DOHH2 (cell line): ENCODE measurements at regions not wholly inside any gene's neighbourhood (a gene's known extent, or its start where the extent isn't known, plus 50 kb on each side); places are given as distances from the start of the nearest gene placed in this dataset.

ENCODE experiments used
- H3F3A ChIP-seq: fragments of 200-600 bp; sonication (generic), shearing (Covaris generic); 2 replicates; pipeline ENCODE4 v1.6.0; 2016; ENCODE audit warnings: antibody characterized with exemption, mild to moderate bottlenecking; ENCODE audit not compliant: control insufficient read depth, insufficient read depth
- H3K27ac ChIP-seq: fragments of 200-600 bp; sonication (generic); 2 replicates; pipeline ENCODE4 v1.5.1; 2014; ENCODE audit warnings: low read depth, mild to moderate bottlenecking, low read length, moderate library complexity
- H3K27me3 ChIP-seq: fragments of 200-600 bp; sonication (generic); 2 replicates; pipeline ENCODE4 v1.6.1; 2014; ENCODE audit warnings: mild to moderate bottlenecking, low read length, mixed read lengths; ENCODE audit not compliant: control insufficient read depth
- H3K36me3 ChIP-seq: fragments of 200-600 bp; sonication (generic); 2 replicates; pipeline ENCODE4 v1.6.1; 2014; ENCODE audit warnings: mild to moderate bottlenecking, low read length, moderate library complexity, mixed read lengths; ENCODE audit not compliant: control insufficient read depth
- H3K4me1 ChIP-seq: fragments of 200-600 bp; sonication (generic); 2 replicates; pipeline ENCODE4 v1.6.1; 2014; ENCODE audit warnings: mild to moderate bottlenecking, low read length, mixed read lengths; ENCODE audit not compliant: control insufficient read depth
- H3K4me2 ChIP-seq: fragments of 200-600 bp; sonication (generic); 2 replicates; pipeline ENCODE4 v1.6.0; 2014; ENCODE audit warnings: mild to moderate bottlenecking, low read length, moderate library complexity
- H3K4me3 ChIP-seq: fragments of 200-600 bp; sonication (generic); 2 replicates; pipeline ENCODE4 v1.5.1; 2014; ENCODE audit warnings: mild to moderate bottlenecking, low read length, mixed read lengths
- H3K79me2 ChIP-seq: fragments of 200-600 bp; sonication (generic); 2 replicates; pipeline ENCODE4 v1.6.1; 2014; ENCODE audit warnings: mild to moderate bottlenecking, low read length, mixed read lengths; ENCODE audit not compliant: control insufficient read depth
- H3K9me2 ChIP-seq: fragments of 200-600 bp; sonication (generic); replicated peaks from 2 replicates; pipeline ENCODE4 v1.6.1; 2014; ENCODE audit warnings: mild to moderate bottlenecking, low read length, mixed read lengths; ENCODE audit not compliant: control insufficient read depth
- H3K9me3 ChIP-seq: fragments of 200-600 bp; sonication (generic); 2 replicates; pipeline ENCODE4 v1.6.1; 2014; ENCODE audit warnings: antibody characterized with exemption, low read length, mixed read lengths; ENCODE audit not compliant: control insufficient read depth, insufficient read depth
- H4K20me1 ChIP-seq: fragments of 200-600 bp; sonication (generic); 2 replicates; pipeline ENCODE4 v1.6.0; 2014; ENCODE audit warnings: low read depth, mild to moderate bottlenecking, antibody characterized with exemption, low read length, moderate library complexity; ENCODE audit not compliant: control insufficient read depth, insufficient read depth
- EZH2phosphoT487 ChIP-seq: fragments of 200-600 bp; sonication (generic); IDR thresholded peaks from 2 replicates; pipeline ENCODE4 v1.6.1; 2017; ENCODE audit warnings: borderline replicate concordance, mild to moderate bottlenecking, antibody characterized with exemption, low read length, moderate library complexity, mixed read lengths
- TF ChIP-seq, protein P1 (sequence below): fragments of 200-600 bp; sonication (generic); IDR thresholded peaks from one replicate; pipeline ENCODE4 v1.5.1; 2014; ENCODE audit warnings: antibody characterized with exemption, mild to moderate bottlenecking, low read depth, low read length; ENCODE audit not compliant: poor library complexity, severe bottlenecking

DNA sequence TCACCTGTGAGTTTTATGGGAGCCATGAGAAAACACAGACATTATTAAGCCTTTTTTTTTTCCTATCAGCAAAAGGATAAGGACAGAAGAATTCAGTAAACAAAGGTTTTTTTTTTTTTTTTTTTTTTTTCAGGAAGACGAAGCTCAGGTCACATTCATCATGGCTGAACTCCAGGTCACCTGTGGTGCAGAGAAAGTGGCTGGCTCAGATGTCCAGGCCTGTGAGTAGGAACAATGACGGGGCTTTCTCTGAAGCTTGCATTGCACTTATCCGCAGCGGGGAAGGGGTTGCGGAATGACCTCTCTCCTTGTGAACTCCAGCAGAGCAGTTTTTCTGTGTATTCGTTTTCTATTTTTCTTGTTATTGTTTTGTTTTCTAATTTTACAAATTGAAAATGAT is 759.6 kb upstream of the TMEM132C start:
- TF ChIP-seq, protein P1, sequence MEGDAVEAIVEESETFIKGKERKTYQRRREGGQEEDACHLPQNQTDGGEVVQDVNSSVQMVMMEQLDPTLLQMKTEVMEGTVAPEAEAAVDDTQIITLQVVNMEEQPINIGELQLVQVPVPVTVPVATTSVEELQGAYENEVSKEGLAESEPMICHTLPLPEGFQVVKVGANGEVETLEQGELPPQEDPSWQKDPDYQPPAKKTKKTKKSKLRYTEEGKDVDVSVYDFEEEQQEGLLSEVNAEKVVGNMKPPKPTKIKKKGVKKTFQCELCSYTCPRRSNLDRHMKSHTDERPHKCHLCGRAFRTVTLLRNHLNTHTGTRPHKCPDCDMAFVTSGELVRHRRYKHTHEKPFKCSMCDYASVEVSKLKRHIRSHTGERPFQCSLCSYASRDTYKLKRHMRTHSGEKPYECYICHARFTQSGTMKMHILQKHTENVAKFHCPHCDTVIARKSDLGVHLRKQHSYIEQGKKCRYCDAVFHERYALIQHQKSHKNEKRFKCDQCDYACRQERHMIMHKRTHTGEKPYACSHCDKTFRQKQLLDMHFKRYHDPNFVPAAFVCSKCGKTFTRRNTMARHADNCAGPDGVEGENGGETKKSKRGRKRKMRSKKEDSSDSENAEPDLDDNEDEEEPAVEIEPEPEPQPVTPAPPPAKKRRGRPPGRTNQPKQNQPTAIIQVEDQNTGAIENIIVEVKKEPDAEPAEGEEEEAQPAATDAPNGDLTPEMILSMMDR: no peak
- TF ChIP-seq EZH2phosphoT487: no peak
- no peaks in the 10 kb centered on the region for H3K79me2 ChIP-seq
- no peak overlapping the region for H3K4me2 ChIP-seq
- no peak overlapping the region for H3K4me3 ChIP-seq
- no peaks in the 10 kb centered on the region for H3K4me1 ChIP-seq
- H3K27ac ChIP-seq: no peak overlapping the region
- no peaks in the 10 kb centered on the region for H3K36me3 ChIP-seq
- H4K20me1 ChIP-seq: no peaks in the 10 kb centered on the region
- no peaks in the 10 kb centered on the region for H3F3A ChIP-seq
- no peaks in the 10 kb centered on the region for H3K27me3 ChIP-seq
- H3K9me3 ChIP-seq: no peaks in the 10 kb centered on the region
- no peaks in the 10 kb centered on the region for H3K9me2 ChIP-seq

DNA sequence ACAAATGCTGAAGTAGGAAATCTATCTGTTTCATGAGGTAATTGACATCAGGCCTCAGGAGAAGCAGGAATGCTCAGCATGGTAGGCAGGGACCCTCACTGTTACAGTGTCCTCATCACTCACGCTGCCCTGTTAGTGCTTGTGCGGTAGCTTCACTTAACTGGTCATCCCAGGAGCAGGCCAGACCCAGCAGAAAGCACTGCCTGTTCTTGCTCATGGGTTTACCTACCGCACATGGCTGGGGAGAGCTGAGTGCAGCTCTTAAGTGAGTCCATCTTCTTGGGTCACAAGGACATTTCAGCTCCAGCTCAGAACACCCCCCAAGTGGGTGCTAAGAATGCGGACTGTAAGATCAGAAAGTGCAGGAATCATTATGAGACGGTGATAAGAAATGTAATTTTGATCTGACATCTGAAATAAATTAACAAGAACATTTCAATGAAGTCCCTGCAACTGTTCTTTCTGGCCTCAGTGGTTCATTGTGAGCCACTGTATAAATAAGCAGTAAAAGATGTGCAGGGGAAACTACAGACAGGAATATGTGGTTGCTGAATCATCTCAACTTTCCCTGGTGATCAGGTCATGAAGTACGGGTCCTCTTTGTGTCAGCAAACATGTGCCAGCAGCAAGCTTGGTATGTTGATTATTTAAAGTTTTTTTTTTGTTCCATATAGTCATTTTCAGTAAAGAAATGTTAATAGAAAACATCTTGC is 757.7 kb upstream of the TMEM132C start:
- no peak overlapping the region for H3K4me3 ChIP-seq
- H4K20me1 ChIP-seq: no peaks in the 10 kb centered on the region
- no peak overlapping the region for H3K4me2 ChIP-seq
- no peaks in the 10 kb centered on the region for H3K27me3 ChIP-seq
- TF ChIP-seq, protein P1: no peak
- TF ChIP-seq EZH2phosphoT487: no peak
- no peaks in the 10 kb centered on the region for H3K9me3 ChIP-seq
- H3F3A ChIP-seq: no peaks in the 10 kb centered on the region
- H3K36me3 ChIP-seq: no peaks in the 10 kb centered on the region
- no peaks in the 10 kb centered on the region for H3K79me2 ChIP-seq
- H3K9me2 ChIP-seq: no peaks in the 10 kb centered on the region
- H3K4me1 ChIP-seq: no peaks in the 10 kb centered on the region
- no peak overlapping the region for H3K27ac ChIP-seq

DNA sequence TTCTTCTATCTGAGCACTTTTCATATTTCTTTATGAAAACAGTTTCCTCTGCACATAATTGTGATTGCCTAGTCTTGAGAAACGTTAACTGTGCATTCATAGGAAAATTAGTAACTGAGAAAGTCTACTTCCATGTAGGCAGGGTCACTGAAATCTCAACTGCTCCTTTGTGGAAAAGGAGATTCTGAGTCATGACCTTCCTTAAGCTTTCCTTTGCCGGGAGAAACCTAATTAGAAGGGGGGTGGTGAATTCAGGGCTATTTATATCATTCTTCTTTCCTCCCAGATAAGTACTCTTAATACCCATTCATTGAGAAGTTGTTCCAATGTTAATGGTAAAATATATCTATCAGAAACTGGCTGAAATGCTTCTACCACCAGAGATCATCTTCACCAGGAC is 751.0 kb upstream of the TMEM132C start:
- Histone ChIP-seq H3K27me3 (no peaks in the 10 kb centered on the region), H3K9me2 (no peaks in the 10 kb centered on the region), H3F3A (no peaks in the 10 kb centered on the region), H3K36me3 (no peaks in the 10 kb centered on the region), H3K4me3 (no peak overlapping the region), H3K4me2 (no peak overlapping the region), H3K79me2 (no peaks in the 10 kb centered on the region), H4K20me1 (no peaks in the 10 kb centered on the region), H3K9me3 (no peaks in the 10 kb centered on the region), H3K4me1 (no peaks in the 10 kb centered on the region), H3K27ac (no peak overlapping the region)
- no peak for TF ChIP-seq EZH2phosphoT487
- TF ChIP-seq, protein P1: no peak
